ENCODE measurements at regions not wholly inside any gene's neighbourhood (a gene's known extent, or its start where the extent isn't known, plus 50 kb on each side); places are given as distances from the start of the nearest gene placed in this dataset.

DNA sequence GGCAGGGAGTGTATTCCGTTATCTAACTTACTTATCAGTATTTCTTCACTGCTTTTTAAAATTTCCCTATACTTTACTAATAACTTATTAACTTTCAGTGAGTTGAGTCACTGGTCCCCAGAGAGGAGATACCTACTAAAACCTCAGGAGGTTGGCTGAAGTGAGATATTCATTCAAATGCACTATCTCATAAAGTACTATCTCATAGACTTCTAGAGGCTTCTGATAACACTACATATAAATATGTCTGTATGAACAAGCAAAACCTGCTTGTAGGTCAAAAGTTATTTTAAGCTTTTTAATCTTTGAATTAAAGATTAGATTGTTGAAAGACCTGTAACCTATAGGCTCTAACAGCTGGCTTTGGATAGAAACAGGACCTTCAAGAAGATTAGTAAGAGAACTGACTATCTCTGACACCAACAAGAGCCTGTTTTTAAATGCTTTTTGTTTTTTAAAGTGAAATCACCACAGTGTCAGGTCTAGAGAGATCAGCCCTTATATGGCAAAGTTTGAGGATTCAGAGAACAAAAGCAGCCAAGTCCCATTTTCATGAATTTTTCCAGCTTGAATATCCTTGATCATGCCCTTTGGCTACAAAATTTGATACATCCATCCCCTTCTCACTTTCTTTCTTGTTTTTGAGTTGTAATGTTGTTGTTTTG is 242.2 kb downstream of the ARL4A start:
- no peak for TF ChIP-seq POLR2AphosphoS5 (IDR thresholded peaks at IDR 0.05; ENCODE audit: borderline replicate concordance, low read depth, low read length)
- TF ChIP-seq EZH2 (IDR thresholded peaks at IDR 0.05), result no peak
